ENCODE measurements at regions not wholly inside any gene's neighbourhood (a gene's known extent, or its start where the extent isn't known, plus 50 kb on each side); places are given as distances from the start of the nearest gene placed in this dataset.

DNA sequence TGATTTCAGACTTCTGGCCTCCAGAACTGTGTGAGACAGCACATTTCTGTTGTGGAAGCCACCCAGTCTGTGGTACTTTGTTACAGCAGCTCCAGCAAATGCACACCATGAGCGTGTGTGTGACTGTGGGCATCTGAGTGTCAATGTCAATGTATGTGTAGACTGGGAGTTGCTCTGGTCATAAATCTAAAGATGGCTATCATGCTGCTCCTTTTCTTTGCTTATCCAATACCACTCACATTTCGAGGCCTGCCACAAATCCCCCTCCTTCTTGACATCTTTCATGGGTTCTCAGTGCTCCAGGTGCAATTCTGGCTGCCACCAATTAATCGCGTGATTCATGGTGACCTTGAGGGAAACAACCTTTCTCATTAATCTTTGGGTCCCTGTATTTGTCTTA, 141.2 kb downstream of the RWDD3 start:
- TF ChIP-seq, protein P1, sequence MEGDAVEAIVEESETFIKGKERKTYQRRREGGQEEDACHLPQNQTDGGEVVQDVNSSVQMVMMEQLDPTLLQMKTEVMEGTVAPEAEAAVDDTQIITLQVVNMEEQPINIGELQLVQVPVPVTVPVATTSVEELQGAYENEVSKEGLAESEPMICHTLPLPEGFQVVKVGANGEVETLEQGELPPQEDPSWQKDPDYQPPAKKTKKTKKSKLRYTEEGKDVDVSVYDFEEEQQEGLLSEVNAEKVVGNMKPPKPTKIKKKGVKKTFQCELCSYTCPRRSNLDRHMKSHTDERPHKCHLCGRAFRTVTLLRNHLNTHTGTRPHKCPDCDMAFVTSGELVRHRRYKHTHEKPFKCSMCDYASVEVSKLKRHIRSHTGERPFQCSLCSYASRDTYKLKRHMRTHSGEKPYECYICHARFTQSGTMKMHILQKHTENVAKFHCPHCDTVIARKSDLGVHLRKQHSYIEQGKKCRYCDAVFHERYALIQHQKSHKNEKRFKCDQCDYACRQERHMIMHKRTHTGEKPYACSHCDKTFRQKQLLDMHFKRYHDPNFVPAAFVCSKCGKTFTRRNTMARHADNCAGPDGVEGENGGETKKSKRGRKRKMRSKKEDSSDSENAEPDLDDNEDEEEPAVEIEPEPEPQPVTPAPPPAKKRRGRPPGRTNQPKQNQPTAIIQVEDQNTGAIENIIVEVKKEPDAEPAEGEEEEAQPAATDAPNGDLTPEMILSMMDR (IDR thresholded peaks at IDR 0.05) = no peak
- TF ChIP-seq POLR2A (IDR thresholded peaks at IDR 0.05) = no peak
